ENCODE measurements at regions not wholly inside any gene's neighbourhood (a gene's known extent, or its start where the extent isn't known, plus 50 kb on each side); places are given as distances from the start of the nearest gene placed in this dataset.
"Not testable (repeated sequence)": the region's sequence is repeated elsewhere in the genome, so short reads cannot be mapped to it uniquely, and the experiment has no call there.

- Histone ChIP-seq H3K4me3 (ENCODE audit: low read depth, low read length) (no peak overlapping the region), H3K36me3 (ENCODE audit: control insufficient read depth in 2 of 2, insufficient read depth in 1 of 2, low read length in 2 of 2) (no peaks in the 10 kb centered on the region), H3K4me1 (ENCODE audit: control insufficient read depth, insufficient read depth, low read length) (no peaks in the 10 kb centered on the region), H3K9me3 (ENCODE audit: control insufficient read depth, insufficient read depth, low read depth, low read length) (no peaks in the 10 kb centered on the region), H3K27ac (ENCODE audit: extremely low read depth, low read depth, low read length) (no peak overlapping the region)
- ChIA-PET CTCF (no interaction called here), POLR2A (no interaction called here)
- TF ChIP-seq ZNF513 (tag by site-specific recombination; IDR thresholded peaks at IDR 0.05) = no peak
- no peak for TF ChIP-seq ZBTB44 (tag by site-specific recombination; IDR thresholded peaks at IDR 0.05)
- no peak for TF ChIP-seq SALL2 (tag by site-specific recombination; IDR thresholded peaks at IDR 0.05; ENCODE audit: borderline replicate concordance)
- no peak for TF ChIP-seq ZNF311 (tag by site-specific recombination; IDR thresholded peaks at IDR 0.05; ENCODE audit: borderline replicate concordance)
- TF ChIP-seq ZNF426 (tag by site-specific recombination; IDR thresholded peaks at IDR 0.05) = no peak
- no peak for TF ChIP-seq ZNF792 (tag by site-specific recombination; IDR thresholded peaks at IDR 0.05)
- no peak for TF ChIP-seq ZFP41 (tag by site-specific recombination; IDR thresholded peaks at IDR 0.05; ENCODE audit: borderline replicate concordance)
Observed at GRCh38 chr17:21613071-21613429, 79.3 kb upstream of the KCNJ18 start.

GRCh38 chr17:21626987-21627386, 65.3 kb upstream of the KCNJ18 start:
- H3K4me1 ChIP-seq (ENCODE audit: control insufficient read depth, insufficient read depth, low read length); H3K36me3 ChIP-seq (ENCODE audit: control insufficient read depth in 2 of 2, insufficient read depth in 1 of 2, low read length in 2 of 2); CTCF ChIA-PET; POLR2A ChIA-PET; H3K27ac ChIP-seq (ENCODE audit: extremely low read depth, low read depth, low read length); H3K9me3 ChIP-seq (ENCODE audit: control insufficient read depth, insufficient read depth, low read depth, low read length); H3K4me3 ChIP-seq (ENCODE audit: low read depth, low read length): not testable (repeated sequence)

All from HEK293 (cell line).